ENCODE measurements at regions not wholly inside any gene's neighbourhood (a gene's known extent, or its start where the extent isn't known, plus 50 kb on each side); places are given as distances from the start of the nearest gene placed in this dataset.
"Not testable (repeated sequence)": the region's sequence is repeated elsewhere in the genome, so short reads cannot be mapped to it uniquely, and the experiment has no call there.

- no peak for FAIRE-seq
Observed at GRCh38 chr7:67361150-67361549, 364.5 kb downstream of the TYW1 start.

- FAIRE-seq = no peak
Observed at GRCh38 chr7:67364441-67365017, 367.9 kb downstream of the TYW1 start.

DNA sequence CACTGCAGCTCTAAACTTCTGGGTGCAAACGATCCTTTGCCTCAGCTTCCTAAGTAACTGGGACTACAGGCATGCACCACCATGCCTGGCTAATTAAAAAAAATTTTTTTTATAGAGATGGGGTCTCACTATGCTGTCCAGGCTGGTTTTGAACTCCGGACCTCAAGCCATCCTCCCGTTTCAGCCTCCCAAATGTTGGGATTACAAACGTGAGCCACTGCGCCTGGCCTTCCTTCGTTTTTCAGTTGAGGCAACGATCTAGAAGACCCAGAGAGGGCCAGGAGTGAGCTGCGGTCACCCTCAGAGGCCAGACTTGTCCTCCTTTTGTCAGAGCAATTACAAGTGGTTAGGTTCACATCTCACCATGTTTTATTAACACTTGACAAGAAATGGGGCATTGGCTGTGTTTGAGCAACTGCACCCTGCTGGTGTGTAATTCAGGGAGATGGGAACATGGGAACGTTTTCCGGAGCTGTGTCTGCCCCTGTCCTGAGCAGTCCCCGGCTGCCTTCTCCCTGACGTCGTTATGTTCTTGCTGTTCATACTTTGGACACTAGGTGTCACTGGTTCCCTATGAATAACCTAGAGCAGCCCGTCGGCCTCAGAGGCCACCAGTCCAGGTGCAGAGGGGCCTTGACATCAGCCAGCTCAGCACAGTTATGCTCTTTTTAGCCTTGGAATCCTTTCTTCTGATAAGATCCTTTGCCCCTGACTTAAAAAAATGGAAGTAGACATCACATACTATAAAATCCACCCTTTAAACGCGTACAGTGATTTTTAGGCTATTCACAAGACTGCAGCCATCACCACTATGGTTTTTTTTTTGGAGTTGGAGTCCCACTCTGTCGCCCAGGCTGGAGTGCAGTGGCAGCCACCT is 375.0 kb downstream of the TYW1 start:
- no peak for FAIRE-seq

DNA sequence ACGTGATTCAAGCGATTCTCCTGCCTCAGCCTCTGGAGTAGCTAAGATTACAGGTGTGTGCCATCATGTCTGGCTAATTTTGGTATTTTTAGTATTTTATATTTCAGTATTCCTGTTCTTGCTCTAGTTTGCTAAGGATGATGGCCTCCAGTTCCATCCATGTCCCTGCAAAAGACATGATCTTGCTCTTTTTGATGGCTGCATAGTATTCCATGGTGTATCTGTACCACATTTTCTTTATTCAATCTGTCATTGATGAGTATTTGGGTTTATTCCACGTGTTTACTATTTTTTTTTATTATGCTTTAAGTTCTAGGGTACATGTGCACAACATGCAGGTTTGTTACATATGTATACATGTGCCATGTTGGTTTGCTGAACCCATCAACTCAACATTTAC is 376.8 kb downstream of the TYW1 start:
- FAIRE-seq = not testable (repeated sequence)

DNA sequence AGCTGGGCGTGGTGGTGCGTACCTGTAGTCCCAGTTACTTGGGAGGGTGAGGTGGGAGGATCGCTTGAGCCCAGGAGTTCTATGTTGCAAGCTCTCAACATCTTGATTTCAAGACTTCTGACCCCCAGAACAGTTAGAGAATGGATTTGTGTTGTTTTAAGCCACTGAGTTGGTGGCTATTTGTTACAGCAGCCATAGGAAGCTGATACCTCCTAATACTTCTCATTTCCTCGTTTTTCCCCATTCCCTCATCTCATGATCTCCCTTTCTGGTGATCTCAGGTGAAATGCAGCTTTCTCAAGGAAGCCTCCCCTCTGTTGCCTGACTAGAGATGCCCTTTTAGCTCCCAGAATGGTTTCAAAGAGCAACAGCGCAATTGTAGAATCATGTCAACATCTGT is 378.8 kb downstream of the TYW1 start:
- no peak for FAIRE-seq

DNA sequence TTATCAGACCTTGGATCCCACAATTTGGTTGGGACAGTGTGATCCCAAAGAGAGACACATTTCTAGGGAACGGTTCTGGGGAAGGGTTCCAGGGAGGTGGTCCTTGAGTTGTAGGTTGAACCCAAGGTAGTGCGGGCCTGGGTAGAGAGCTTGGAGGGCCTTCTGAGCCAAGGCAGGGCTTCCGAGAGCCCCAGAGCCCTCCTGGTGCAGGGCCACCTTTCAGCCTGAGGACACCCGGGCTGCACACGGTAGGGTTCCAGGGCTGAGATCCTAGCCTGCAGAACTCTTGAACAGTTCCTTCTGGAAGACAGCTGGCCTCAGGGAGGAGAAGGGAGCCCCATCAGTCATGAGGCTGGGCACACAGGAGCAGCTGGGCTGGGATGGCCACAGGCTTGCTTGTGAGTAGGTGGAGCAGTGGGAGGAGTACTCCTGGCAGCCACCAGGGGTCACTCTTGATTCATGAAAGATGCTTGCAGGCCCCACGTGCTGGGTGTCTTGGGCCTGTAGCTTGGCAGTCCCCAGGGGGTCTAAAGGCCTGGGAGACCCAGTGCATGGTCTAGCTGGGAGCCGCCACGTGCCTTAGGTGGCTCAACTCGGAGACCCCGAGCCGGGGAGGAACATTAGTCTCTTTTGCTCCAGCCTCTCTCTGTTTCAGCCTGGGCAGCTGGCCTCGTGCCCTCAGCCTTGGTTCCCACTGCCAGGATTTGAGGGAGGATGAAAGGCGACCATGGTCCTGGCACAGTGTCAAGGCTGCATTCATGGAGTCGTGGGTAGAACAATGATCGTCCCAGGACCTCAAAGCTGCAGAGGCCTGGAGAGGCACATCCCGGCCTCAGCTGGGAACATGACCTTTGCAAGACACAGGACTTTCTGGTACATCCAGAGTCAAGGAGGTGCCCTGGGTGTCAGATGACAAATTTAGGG is 381.6 kb downstream of the TYW1 start:
- FAIRE-seq = no peak

DNA sequence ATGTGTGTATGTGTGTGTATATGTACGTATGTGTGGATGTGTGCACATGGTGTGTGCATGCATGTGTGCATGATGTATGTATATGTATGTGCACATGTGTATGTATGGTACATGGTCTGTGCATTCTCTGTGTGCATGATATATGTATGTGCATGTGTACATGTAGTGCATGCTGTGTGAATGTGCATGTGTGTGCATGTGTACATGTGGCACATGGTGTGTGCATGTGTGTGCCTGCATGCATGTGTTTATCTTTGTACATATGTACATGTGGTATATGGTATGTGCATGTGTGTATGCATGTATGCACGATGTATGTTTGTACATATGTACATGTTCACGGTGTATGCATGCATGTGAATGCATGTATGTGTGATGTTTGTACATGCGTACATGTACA is 383.7 kb downstream of the TYW1 start:
- FAIRE-seq = no peak

- FAIRE-seq = no peak
Observed at GRCh38 chr7:67380858-67381257, 384.2 kb downstream of the TYW1 start.

DNA sequence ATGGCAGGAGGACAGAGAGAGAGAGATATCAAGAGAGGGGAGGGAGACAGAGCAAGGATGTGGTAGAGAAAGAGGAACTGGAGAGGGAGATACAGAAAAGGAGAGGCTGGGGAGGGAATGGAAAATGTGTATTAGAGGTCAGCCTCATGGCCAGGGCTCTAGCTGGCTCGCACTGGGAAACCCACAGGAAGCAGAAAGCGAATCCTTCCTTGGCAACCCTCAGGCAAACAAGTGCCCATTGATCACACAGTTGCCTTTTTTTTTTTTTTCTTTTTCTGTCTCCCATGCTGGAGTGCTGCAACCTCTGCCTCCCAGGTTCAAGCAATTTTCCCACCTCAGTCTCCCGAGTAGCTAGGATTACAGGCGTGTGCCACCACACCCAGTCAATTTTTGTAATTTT is 391.2 kb downstream of the TYW1 start:
- no peak for FAIRE-seq

DNA sequence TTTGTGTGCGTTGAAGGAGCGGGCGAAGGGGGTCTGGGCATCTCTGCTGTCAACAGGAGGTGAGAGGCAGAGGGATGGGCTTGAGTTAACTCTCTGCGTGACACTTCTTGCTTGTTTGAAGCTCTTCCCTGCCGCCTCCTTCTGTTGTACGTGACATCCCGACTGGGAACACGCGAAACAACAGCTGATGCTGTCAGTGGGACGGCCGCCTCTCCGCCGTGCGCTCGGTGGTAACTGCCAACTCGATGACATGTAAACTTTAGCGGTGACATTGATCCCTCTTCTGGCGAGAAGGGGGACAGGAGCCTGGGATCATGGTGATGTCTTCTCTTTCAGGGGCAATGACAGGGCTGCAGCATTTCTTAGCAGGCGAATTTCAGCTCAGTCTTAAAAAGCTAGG is 394.5 kb downstream of the TYW1 start:
- FAIRE-seq = no peak

- FAIRE-seq = no peak
Observed at GRCh38 chr7:67392596-67393438, 396.2 kb downstream of the TYW1 start.

- FAIRE-seq = no peak
Observed at GRCh38 chr7:67393903-67394302, 397.3 kb downstream of the TYW1 start.

- FAIRE-seq = no peak
Observed at GRCh38 chr7:67398916-67399315, 402.3 kb downstream of the TYW1 start.

DNA sequence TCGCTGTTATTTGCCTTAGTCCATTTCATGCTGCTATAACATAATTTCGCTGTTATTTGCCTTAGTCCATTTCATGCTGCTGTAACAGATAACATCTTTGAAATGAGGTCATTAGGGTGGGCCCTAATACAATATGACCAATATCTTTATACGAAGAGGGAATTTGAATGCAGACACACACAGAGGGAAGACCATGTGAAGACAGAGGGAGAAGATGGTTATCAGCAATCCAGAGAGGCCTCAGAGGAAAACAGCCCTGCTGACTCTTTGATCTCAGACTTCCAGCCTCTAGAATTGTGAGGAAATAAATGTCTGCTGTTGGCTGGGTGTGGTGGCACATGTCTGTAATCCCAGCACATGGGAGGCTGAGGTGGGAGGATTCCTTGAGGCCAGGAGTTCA is 404.9 kb downstream of the TYW1 start:
- no peak for FAIRE-seq

DNA sequence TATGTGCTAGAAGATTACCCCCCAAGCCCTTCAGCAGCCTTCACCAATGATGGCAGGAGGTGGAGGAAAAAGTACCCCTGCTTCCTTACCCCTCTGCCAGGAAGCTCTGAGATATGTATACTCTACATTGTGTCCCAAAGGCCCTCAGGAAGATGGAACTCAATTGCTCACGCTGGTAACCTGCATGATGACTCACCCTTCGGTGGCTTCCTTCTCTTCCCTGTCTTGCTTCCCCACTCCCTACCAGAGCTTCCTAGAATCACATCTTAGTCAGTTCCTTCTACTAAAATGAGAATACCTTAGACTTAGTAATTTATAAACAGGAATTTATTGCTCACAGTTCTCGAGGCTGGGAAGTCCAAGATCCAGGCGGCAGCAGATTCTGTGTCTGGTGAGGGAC is 405.6 kb downstream of the TYW1 start:
- no peak for FAIRE-seq

DNA sequence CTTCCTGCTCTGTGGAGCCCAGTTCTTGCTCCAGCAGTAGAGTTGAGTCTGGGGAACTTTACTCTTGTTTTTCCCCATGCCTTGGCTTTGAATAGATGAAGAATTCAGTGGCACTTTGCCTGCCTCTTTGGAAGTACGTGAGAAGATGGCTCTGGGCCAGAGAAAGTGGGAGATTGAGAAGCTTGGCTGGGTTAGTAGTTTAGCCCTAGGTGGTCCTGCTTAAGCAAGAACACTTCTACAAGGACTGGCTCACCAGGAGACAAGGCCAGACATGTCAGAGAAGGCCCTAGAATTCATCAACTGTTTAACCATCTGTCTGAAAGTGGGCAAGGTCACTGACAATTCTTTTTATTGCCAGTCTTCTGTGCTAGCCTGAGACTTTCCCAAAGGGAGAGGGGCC is 410.3 kb downstream of the TYW1 start:
- FAIRE-seq = no peak

DNA sequence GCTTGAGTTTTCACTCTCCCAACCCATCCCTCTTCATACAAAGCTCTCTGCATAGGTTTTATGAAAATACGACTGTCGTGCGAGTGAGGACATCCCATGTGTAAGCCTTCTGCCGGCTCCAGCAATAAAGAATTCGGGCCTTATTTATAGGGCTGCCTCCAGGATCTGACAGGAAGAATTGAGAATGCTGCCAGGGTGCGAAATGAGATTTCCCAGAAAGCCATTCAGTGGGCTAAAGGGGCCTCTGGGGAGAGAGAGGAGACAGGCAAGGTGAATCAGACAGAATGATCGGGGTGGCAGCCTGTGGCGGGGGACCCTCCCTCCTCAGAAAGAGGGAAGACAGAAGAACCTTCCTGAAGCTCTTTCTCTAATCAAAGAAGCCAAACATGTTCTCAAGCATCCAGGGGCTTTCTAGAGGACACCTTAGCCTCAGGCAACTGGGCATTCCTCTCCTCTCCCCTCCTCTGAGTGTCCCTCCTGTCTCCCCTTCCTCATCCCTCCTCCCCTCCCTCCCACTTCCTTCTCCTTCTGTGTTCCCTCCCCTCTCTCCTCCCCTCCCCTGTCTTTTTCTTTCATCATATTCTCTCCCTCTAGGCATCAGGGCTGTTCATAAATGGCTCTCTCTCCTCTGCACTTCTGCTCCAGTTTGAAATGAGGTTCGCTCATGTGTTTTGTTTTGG is 410.9 kb downstream of the TYW1 start:
- FAIRE-seq = no peak

- no peak for FAIRE-seq
Observed at GRCh38 chr7:67408109-67408508, 411.5 kb downstream of the TYW1 start.

- no peak for FAIRE-seq
Observed at GRCh38 chr7:67413670-67414069, 417.0 kb downstream of the TYW1 start.

GRCh38 chr7:67414858-67415257 is 418.2 kb downstream of the TYW1 start:
- FAIRE-seq = no peak

DNA sequence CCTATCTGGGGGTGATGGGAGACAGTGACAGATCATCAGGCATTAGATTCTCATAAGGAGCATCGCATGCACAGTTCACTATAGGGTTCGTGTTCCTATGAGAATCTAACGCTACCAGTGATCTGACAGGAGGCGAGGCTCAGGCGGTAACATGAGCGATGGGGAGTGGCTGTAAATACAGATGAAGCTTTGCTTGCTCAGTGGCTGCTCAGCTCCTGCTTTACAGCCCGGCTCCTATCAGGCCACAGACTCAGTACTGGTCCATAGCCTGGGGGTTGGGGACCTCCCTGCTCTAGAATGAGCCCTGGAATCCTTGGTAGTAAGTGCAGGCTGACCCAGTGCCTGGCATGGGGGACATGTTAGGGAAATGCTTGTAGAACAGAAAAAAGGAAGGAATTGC is 426.0 kb downstream of the TYW1 start:
- FAIRE-seq = no peak

GRCh38 chr7:67423065-67423464 is 426.4 kb downstream of the TYW1 start:
- no peak for FAIRE-seq
